Ishikawa (cell line): ENCODE measurements at regions not wholly inside any gene's neighbourhood (a gene's known extent, or its start where the extent isn't known, plus 50 kb on each side); places are given as distances from the start of the nearest gene placed in this dataset.

Experiments used
- CEBPB ChIP-seq: IDR thresholded peaks from 2 replicates; pipeline ENCODE4 v1.6.1; 2012
- CREB1 ChIP-seq: IDR thresholded peaks from 2 replicates; pipeline ENCODE4 v1.6.1; 2012; ENCODE audit warnings: low read depth
- EGR1 ChIP-seq: IDR thresholded peaks from 2 replicates; pipeline ENCODE4 v1.6.1; 2012
- EP300 ChIP-seq: IDR thresholded peaks from 2 replicates; pipeline ENCODE4 v1.6.1; 2012; ENCODE audit warnings: borderline replicate concordance
- FOXM1 ChIP-seq: IDR thresholded peaks from 2 replicates; pipeline ENCODE4 v1.6.1; 2012; ENCODE audit warnings: low read depth, borderline replicate concordance
- MAX ChIP-seq: IDR thresholded peaks from 2 replicates; pipeline ENCODE4 v1.6.1; 2012
- NFIC ChIP-seq: IDR thresholded peaks from 2 replicates; pipeline ENCODE4 v1.6.1; 2012
- RAD21 ChIP-seq: IDR thresholded peaks from 2 replicates; pipeline ENCODE4 v1.6.1; 2012; ENCODE audit warnings: low read depth
- REST ChIP-seq: IDR thresholded peaks from 2 replicates; pipeline ENCODE4 v1.6.1; 2012; ENCODE audit warnings: low read depth, mild to moderate bottlenecking
- TAF1 ChIP-seq: IDR thresholded peaks from 2 replicates; pipeline ENCODE4 v1.6.1; 2012; ENCODE audit warnings: low read depth, mild to moderate bottlenecking
- TCF12 ChIP-seq: IDR thresholded peaks from 2 replicates; pipeline ENCODE4 v1.6.1; 2012; ENCODE audit warnings: low read depth
- TEAD4 ChIP-seq: IDR thresholded peaks from 2 replicates; pipeline ENCODE4 v1.6.1; 2012
- USF1 ChIP-seq: IDR thresholded peaks from 2 replicates; pipeline ENCODE4 v1.6.1; 2012
- YY1 ChIP-seq: IDR thresholded peaks from 2 replicates; pipeline ENCODE4 v1.6.1; 2012; ENCODE audit warnings: low read depth
- ZBTB7A ChIP-seq: IDR thresholded peaks from 2 replicates; pipeline ENCODE4 v1.6.1; 2012; ENCODE audit warnings: low read depth

- TF ChIP-seq REST (no peak), EP300 (no peak), TAF1 (no peak), CEBPB (no peak)
Observed at GRCh38 chr5:163163858-163164257, 273.5 kb upstream of the CCNG1 start.

GRCh38 chr5:163165277-163165676, 272.1 kb upstream of the CCNG1 start:
- TF ChIP-seq MAX (no peak), EGR1 (no peak), CREB1 (no peak), EP300 (no peak), ZBTB7A (no peak), TEAD4 (no peak), TAF1 (no peak), CEBPB (no peak), USF1 (no peak), RAD21 (no peak), FOXM1 (no peak), REST (no peak), TCF12 (no peak)

- no peak for TF ChIP-seq TAF1
- TF ChIP-seq USF1 = no peak
- TF ChIP-seq ZBTB7A = no peak
Observed at GRCh38 chr5:163172540-163173338, 264.7 kb upstream of the CCNG1 start.

- no peak for TF ChIP-seq USF1
- no peak for TF ChIP-seq TCF12
- TF ChIP-seq CEBPB = no peak
Observed at GRCh38 chr5:163177971-163178370, 259.4 kb upstream of the CCNG1 start.

GRCh38 chr5:163185315-163185714, 252.1 kb upstream of the CCNG1 start:
- TF ChIP-seq ZBTB7A = no peak
- TF ChIP-seq REST = no peak
- TF ChIP-seq TAF1 = no peak

- TF ChIP-seq RAD21 = no peak
- no peak for TF ChIP-seq YY1
- no peak for TF ChIP-seq USF1
- TF ChIP-seq FOXM1 = no peak
- TF ChIP-seq CREB1 = no peak
- TF ChIP-seq TAF1 = no peak
- no peak for TF ChIP-seq NFIC
- TF ChIP-seq REST = no peak
- no peak for TF ChIP-seq TCF12
- TF ChIP-seq MAX = no peak
- no peak for TF ChIP-seq TEAD4
- no peak for TF ChIP-seq EGR1
- no peak for TF ChIP-seq CEBPB
Observed at GRCh38 chr5:163189023-163189553, 248.3 kb upstream of the CCNG1 start.
